ENCODE measurements at regions not wholly inside any gene's neighbourhood (a gene's known extent, or its start where the extent isn't known, plus 50 kb on each side); places are given as distances from the start of the nearest gene placed in this dataset.

GRCh38 chr5:130424341-130424740, 520.1 kb downstream of the CHSY3 start:
- H3K36me3 ChIP-seq (ENCODE audit: insufficient read depth): no peaks in the 10 kb centered on the region
- H3K9me2 ChIP-seq (ENCODE audit: insufficient read depth): no peaks in the 10 kb centered on the region; the same call in 1 of the 2 replicates
- H3K4me1 Mint-ChIP-seq: no peaks in the 10 kb centered on the region
- no peak overlapping the region for H3K4me2 ChIP-seq
- peaks cover 3% of the 10 kb centered on the region for H3K27me3 Mint-ChIP-seq (ENCODE audit: insufficient read depth, low read depth, poor library complexity)
- no peak overlapping the region for H3K4me3 Mint-ChIP-seq
- H3K27ac Mint-ChIP-seq: no peak overlapping the region
- H2AFZ ChIP-seq: no peak overlapping the region
- ATAC-seq (no peak), DNase-seq (ENCODE audit: low spot score) (no peak)
- TF ChIP-seq NANOG (IDR thresholded peaks at IDR 0.05; ENCODE audit: borderline replicate concordance): no peak
- H3K4me3 ChIP-seq: no peak overlapping the region
- no peaks in the 10 kb centered on the region for H3K27me3 ChIP-seq (ENCODE audit: insufficient read depth)
- no peaks in the 10 kb centered on the region for H3F3A ChIP-seq (replicated peaks; ENCODE audit: low read depth)
- H3K27ac ChIP-seq (ENCODE audit: low read depth): no peak overlapping the region
- no peaks in the 10 kb centered on the region for H4K20me1 ChIP-seq (replicated peaks; ENCODE audit: insufficient read depth)
- H3K9me3 Mint-ChIP-seq: peaks cover 2% of the 10 kb centered on the region; the same call in 1 of the 3 replicates
- no peaks in the 10 kb centered on the region for H3K4me1 ChIP-seq (ENCODE audit: insufficient read depth)
- no peaks in the 10 kb centered on the region for H3K36me3 Mint-ChIP-seq (ENCODE audit: low read depth)
- no peaks in the 10 kb centered on the region for H3K79me2 ChIP-seq (replicated peaks; ENCODE audit: insufficient read depth)

- Histone ChIP-seq H3K9me2 (ENCODE audit: insufficient read depth) (peaks cover 7% of the 10 kb centered on the region; the same call in 1 of the 2 replicates), H3K4me2 (peak overlapping the region; percentile 36; the same call in 1 of the 2 replicates), H3K27ac (ENCODE audit: low read depth) (no peak overlapping the region), H3K4me3 (no peak overlapping the region), H3K4me1 (ENCODE audit: insufficient read depth) (peaks cover 9% of the 10 kb centered on the region; the same call in 1 of the 2 replicates), H3K79me2 (replicated peaks; ENCODE audit: insufficient read depth) (no peaks in the 10 kb centered on the region), H3F3A (replicated peaks; ENCODE audit: low read depth) (no peaks in the 10 kb centered on the region), H2AFZ (no peak overlapping the region), H4K20me1 (replicated peaks; ENCODE audit: insufficient read depth) (no peaks in the 10 kb centered on the region), H3K27me3 (ENCODE audit: insufficient read depth) (no peaks in the 10 kb centered on the region), H3K36me3 (ENCODE audit: insufficient read depth) (no peaks in the 10 kb centered on the region)
- H3K9me3 Mint-ChIP-seq: no peaks in the 10 kb centered on the region; the same call in none of the 3 replicates
- no peaks in the 10 kb centered on the region for H3K36me3 Mint-ChIP-seq (ENCODE audit: low read depth)
- peaks cover 3% of the 10 kb centered on the region for H3K27me3 Mint-ChIP-seq (ENCODE audit: insufficient read depth, low read depth, poor library complexity)
- no peak overlapping the region for H3K4me3 Mint-ChIP-seq
- H3K4me1 Mint-ChIP-seq: peaks cover 8% of the 10 kb centered on the region; the same call in 2 of the 3 replicates
- ATAC-seq (peak; percentile 98), DNase-seq (ENCODE audit: low spot score) (peak; percentile 53)
- no peak overlapping the region for H3K27ac Mint-ChIP-seq
- TF ChIP-seq REST (IDR thresholded peaks at IDR 0.05; ENCODE audit: unreplicated experiment) (no peak), JUNB (IDR thresholded peaks at IDR 0.05; ENCODE audit: unreplicated experiment) (no peak), EZH2 (IDR thresholded peaks at IDR 0.05; ENCODE audit: low read depth, unreplicated experiment) (no peak), POLR2AphosphoS5 (IDR thresholded peaks at IDR 0.05; ENCODE audit: low read depth) (no peak), ETS1 (IDR thresholded peaks at IDR 0.05) (no peak), STAT1 (IDR thresholded peaks at IDR 0.05; ENCODE audit: unreplicated experiment) (no peak), ZNF462 (CRISPR knock-in tag; IDR thresholded peaks at IDR 0.05) (0 out of 2 replicates have a peak, but pooled peaks have one; percentile 30), CTCF (conservative IDR thresholded peaks at IDR 0.05; ENCODE audit: low read depth in 2 of 2) (0 out of 4 replicates have a peak, but pooled peaks of 1 of the 2 experiments have one; percentile 3)
Observed at GRCh38 chr5:130402906-130403305, 498.6 kb downstream of the CHSY3 start.

Measured in GM23338 (cell line).